EH (cell line): ENCODE measurements at regions not wholly inside any gene's neighbourhood (a gene's known extent, or its start where the extent isn't known, plus 50 kb on each side); places are given as distances from the start of the nearest gene placed in this dataset.
"Not testable (repeated sequence)": the region's sequence is repeated elsewhere in the genome, so short reads cannot be mapped to it uniquely, and the experiment has no call there.

Source experiments
- DNase-seq: peaks from one replicate; pipeline ENCODE4 v3.0.0-alpha.2; 2015; ENCODE audit warnings: low read depth

DNA sequence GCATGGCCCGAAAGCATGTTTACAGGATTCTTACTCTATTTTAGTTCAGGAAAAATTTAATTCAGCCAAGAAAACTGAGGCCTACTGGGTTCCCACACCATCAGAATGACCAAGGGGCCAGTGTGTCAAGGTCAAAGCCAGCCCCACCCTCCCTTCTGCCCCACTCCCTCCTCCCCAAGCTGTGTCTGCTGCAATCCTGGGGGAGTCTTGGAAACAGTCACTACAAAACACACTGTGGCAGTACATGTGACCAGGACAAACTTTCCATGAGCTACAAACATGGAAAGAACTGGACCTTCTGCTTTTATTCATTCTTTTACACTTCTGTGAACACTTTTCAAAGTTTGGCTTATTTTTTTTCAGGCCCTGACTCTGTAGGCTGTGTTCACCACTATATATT, 1228.8 kb upstream of the TMEM132C start:
- DNase-seq: no peak

GRCh38 chr12:127038761-127039160, 1228.2 kb upstream of the TMEM132C start:
- no peak for DNase-seq

DNA sequence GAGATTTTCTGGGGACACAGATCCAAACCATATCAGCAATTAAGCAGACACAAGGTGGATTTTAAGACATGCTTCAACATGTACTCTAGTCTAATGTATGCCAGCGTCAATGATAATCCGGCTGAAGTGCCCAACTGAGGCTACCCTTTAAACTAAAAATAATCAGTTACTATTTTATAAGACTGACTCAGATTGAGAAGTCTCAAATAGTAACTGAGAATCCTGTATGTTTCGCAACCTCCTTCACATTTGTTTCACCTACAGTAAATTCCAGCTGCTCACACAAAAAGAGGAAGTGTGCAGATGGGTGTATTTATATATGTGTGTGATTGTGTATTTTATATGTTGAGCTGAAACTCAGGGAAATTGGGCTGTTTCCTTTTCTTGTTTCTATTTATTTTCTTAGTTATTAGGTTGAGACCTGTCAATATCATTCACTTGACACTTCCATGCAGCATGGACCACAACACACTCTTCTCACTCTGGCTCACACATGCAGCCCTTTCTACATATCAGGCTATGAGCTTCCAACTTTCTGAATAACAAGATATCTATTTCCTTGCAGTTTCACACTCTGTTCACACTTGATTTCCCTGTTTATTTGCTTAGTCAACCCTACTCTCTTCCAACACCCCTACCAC, 1224.9 kb upstream of the TMEM132C start:
- DNase-seq: no peak

DNA sequence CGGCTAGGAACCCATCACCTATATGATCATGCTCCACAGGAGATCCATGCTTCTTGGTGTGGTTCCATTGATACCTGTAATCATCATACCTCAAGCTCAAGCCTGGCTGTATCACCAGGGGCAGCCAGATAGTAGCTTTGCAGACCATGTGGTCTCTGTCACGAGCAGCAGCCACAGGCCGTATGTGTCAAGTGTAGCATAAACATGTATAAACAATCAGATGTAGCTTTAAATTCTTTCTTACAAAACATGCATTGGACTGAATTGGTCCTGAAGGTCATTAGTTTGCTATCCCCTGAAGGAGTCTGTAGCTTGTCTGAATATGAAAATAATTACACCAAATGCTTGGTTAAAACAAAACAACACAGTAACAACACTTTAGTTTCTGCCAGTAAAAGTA, 1223.2 kb upstream of the TMEM132C start:
- no peak for DNase-seq

DNA sequence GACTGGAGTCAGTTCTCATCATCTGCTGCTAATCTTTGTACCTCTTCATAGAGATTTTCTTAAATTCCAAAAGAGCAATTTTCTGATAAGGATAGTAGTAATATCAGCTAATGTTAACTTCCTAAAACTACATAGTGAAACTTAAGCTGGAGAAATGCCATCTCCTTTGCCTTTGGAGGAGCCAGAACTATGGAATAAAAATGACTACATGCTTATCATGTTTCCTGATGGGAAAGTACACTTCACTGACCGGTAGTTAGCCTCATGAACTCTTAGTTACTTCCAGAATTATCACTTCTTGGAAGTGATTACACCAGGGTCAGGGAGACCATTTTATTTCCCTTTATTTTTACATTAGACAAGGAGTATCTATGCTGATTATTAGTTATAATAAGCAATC, 1222.1 kb upstream of the TMEM132C start:
- DNase-seq: peak; percentile 6

DNA sequence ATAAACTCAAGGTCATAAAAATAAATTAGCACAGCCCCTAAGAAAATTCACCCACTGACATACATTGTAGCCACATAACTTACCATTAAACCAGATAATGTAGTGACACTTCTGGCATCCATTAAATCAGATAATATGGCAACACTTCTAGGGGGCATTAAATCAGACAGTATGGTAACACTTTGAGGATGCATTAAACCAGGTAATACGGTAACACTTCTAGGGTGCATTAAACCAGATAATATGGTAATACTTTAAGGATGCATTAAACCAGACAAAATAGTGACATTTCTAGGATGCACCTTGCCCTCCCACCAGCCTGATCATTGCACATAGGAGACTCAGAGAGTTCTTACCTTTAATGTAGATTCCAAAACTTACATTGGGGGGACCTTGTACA, 1220.5 kb upstream of the TMEM132C start:
- no peak for DNase-seq

GRCh38 chr12:127048057-127048456, 1218.9 kb upstream of the TMEM132C start:
- no peak for DNase-seq

DNA sequence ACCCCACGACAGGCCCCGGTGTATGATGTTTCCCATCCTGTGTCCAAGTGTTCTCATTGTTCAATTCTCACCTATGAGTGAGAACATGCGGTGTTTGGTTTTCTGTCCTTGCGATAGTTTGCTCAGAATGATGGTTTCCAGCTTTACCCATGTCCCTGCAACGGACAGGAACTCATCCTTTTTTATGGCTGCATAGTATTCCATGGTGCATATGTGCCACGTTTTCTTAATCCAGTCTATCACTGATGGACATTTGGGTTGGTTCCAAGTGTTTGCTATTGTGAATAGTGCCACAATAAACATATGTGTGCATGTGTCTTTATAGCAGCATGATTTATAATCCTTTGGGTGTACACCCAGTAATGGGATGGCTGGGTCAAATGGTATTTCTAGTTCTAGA, 1218.4 kb upstream of the TMEM132C start:
- DNase-seq: not testable (repeated sequence)

DNA sequence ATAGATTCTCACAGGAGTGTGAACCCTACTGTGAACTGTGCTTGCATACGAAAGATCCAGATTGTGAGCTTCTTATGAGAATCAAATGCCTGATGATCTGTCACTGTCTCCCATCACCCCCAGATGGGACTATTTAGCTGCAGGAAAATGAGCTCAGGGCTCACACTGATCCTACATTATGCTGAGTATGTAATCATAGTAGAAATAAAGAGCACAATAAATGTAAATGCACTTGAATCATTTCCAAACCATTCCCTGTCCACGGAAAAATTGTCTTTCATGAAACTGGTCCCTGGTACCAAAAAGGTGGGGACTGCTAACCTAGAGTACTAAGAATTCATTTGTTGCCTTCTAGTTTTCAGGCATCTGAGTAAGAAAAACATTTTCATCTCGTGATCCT, 1215.8 kb upstream of the TMEM132C start:
- no peak for DNase-seq

GRCh38 chr12:127052511-127053232, 1214.3 kb upstream of the TMEM132C start:
- peak; percentile 80 for DNase-seq

DNA sequence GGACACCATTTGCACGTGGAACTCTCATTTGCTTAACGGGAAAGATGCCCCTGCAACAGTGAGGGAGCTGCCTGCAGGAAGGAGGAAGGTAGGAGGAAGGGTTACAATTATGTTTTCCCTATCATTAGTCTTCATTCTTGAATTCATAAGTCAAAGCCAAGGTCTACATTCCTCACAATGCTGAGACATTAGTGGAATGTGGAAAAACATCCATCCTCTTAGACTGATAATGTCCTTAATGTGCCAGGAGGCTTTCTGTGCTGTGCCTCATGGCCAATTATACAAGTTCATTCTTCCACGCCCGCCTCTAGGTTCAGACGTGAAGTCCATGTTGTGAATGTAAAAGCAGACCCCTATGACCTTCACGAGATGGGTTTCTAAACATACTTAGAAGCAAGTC, 1212.4 kb upstream of the TMEM132C start:
- DNase-seq: peak; percentile 82

DNA sequence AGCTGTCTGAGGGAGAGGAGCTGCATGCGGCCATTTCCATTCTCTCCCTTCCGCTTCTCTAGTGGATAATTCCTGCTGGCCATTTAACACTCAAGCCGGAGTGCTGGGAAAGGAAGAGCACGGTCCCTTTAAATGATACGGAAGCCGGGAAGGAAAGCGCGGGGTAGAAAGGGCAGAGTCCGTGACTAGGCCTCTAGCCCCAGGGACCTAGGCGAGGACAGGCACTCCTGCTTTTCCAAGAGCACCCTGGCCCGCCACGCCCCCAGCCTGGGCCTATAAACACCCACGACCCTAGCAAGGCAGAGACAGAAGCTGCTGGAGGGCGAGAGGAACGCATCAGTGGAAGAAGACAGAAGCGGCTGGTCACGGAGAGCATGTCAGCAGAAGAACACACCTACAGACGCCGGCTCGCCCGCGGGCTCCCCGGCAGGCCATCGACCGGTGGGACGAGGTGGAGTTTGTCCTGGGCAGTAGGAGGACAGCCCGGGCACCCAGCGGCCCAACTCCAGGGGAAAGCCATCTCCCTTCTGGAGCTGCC, 1206.6 kb upstream of the TMEM132C start:
- no peak for DNase-seq

DNA sequence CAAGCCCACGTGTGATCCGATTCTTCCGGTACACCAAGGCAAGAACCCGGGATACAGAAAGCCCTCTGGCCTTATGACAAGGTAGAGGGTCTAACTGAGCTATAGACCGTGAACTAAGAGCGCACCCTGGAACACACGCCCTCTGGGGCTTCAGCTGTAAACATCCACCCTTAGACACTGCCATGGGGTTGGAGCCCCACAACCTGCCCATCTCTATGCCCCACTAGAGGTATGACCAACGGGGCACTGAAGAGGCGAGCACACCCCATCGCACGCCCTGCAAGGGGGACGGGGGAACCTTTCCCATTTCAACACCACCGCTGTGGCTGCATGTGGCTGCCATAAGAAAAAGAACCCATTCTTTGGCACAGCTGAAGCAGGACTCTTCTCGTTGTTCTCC, 1206.0 kb upstream of the TMEM132C start:
- DNase-seq: no peak

- peak; percentile 35 for DNase-seq
Observed at GRCh38 chr12:127063339-127064072, 1203.5 kb upstream of the TMEM132C start.

- DNase-seq: no peak
Observed at GRCh38 chr12:127064207-127064606, 1202.8 kb upstream of the TMEM132C start.

GRCh38 chr12:127065595-127065994, 1201.4 kb upstream of the TMEM132C start:
- no peak for DNase-seq

- no peak for DNase-seq
Observed at GRCh38 chr12:127070515-127071157, 1196.3 kb upstream of the TMEM132C start.

- no peak for DNase-seq
Observed at GRCh38 chr12:127074161-127074560, 1192.8 kb upstream of the TMEM132C start.

GRCh38 chr12:127075981-127076380, 1191.0 kb upstream of the TMEM132C start:
- DNase-seq: no peak

- DNase-seq: no peak
Observed at GRCh38 chr12:127077262-127078045, 1189.5 kb upstream of the TMEM132C start.

GRCh38 chr12:127078577-127079350, 1188.2 kb upstream of the TMEM132C start:
- no peak for DNase-seq
